Keratinocyte (primary cell): ENCODE measurements at regions not wholly inside any gene's neighbourhood (a gene's known extent, or its start where the extent isn't known, plus 50 kb on each side); places are given as distances from the start of the nearest gene placed in this dataset.

ENCODE experiments used
- DNase-seq: peaks from one replicate; pipeline ENCODE4 v3.0.0-alpha.2; 2011; ENCODE audit warnings: low read depth, missing footprints, low spot score
- FAIRE-seq: peaks from 2 replicates; lab custom pipeline; 2011; peaks lifted over from hg19 to GRCh38; lab: Jason Lieb, UNC
- H2AFZ ChIP-seq: 2 replicates; pipeline ENCODE4 v1.6.0; 2012; ENCODE audit warnings: low read length, control low read depth, inconsistent platforms; ENCODE audit not compliant: control insufficient read depth
- H3K27ac ChIP-seq: 2 replicates; pipeline ENCODE4 v1.5.1; 2011; ENCODE audit warnings: low read length; ENCODE audit not compliant: control insufficient read depth, insufficient read depth
- H3K27me3 ChIP-seq: 3 replicates; pipeline ENCODE4 v1.6.0; 2011; ENCODE audit warnings: low read length; ENCODE audit not compliant: control insufficient read depth, insufficient read depth; ENCODE audit errors: extremely low read depth
- H3K36me3 ChIP-seq, 2 experiments: 2 replicates in 1 of 2; 3 replicates in 1 of 2; pipeline ENCODE4 v1.5.1; 2011; ENCODE audit warnings: low read length in 2 of 2, mild to moderate bottlenecking in 1 of 2; ENCODE audit not compliant: control insufficient read depth in 2 of 2, insufficient read depth in 2 of 2; ENCODE audit errors: extremely low read depth in 1 of 2
- H3K4me1 ChIP-seq: 3 replicates; pipeline ENCODE4 v1.5.1; 2011; ENCODE audit warnings: low read length; ENCODE audit not compliant: control insufficient read depth, insufficient read depth; ENCODE audit errors: extremely low read depth
- H3K4me2 ChIP-seq: 3 replicates; pipeline ENCODE4 v1.6.0; 2011; ENCODE audit warnings: low read depth, low read length; ENCODE audit not compliant: control insufficient read depth, insufficient read depth; ENCODE audit errors: extremely low read depth
- H3K4me3 ChIP-seq, 3 experiments: fragments of 200-600 bp in 1 of 3; sonication (generic) in 1 of 3; 2 replicates in 2 of 3; 3 replicates in 1 of 3; pipeline ENCODE4 v1.5.1; 2011 to 2016; ENCODE audit warnings: low read length in 3 of 3, mild to moderate bottlenecking in 3 of 3, control low read depth in 2 of 3, inconsistent platforms in 1 of 3, low read depth in 1 of 3, mixed read lengths in 1 of 3, mixed run types in 1 of 3, moderate library complexity in 1 of 3; ENCODE audit not compliant: control insufficient read depth in 2 of 3, insufficient read depth in 2 of 3; ENCODE audit errors: extremely low read depth in 1 of 3
- H3K79me2 ChIP-seq: 2 replicates; pipeline ENCODE4 v1.6.0; 2012; ENCODE audit warnings: low read length; ENCODE audit not compliant: control insufficient read depth, insufficient read depth
- H3K9ac ChIP-seq: 3 replicates; pipeline ENCODE4 v1.6.0; 2011; ENCODE audit warnings: low read length; ENCODE audit not compliant: control insufficient read depth, insufficient read depth; ENCODE audit errors: extremely low read depth
- H3K9me1 ChIP-seq: 3 replicates; pipeline ENCODE4 v1.6.0; 2011; ENCODE audit warnings: low read length; ENCODE audit not compliant: control insufficient read depth, insufficient read depth; ENCODE audit errors: extremely low read depth
- H3K9me3 ChIP-seq: 2 replicates; pipeline ENCODE4 v1.5.1; 2012; ENCODE audit warnings: low read depth, low read length; ENCODE audit not compliant: control insufficient read depth
- H4K20me1 ChIP-seq: 3 replicates; pipeline ENCODE4 v1.6.0; 2011; ENCODE audit warnings: low read length; ENCODE audit not compliant: control insufficient read depth, insufficient read depth; ENCODE audit errors: extremely low read depth
- CTCF ChIP-seq, 3 experiments: IDR thresholded peaks in 1 of 3; conservative IDR thresholded peaks in 1 of 3; optimal IDR thresholded peaks in 1 of 3; 2 replicates in 2 of 3; 3 replicates in 1 of 3; pipeline versions ENCODE3 to v1.5.1; 2011; ENCODE audit warnings: low read length in 3 of 3, mild to moderate bottlenecking in 3 of 3, moderate library complexity in 2 of 3, control low read depth in 1 of 3, inconsistent platforms in 1 of 3; ENCODE audit not compliant: insufficient read depth in 2 of 3; ENCODE audit errors: extremely low read depth in 1 of 3
- EZH2 ChIP-seq: IDR thresholded peaks from one replicate; pipeline ENCODE4 v1.6.1; 2012; ENCODE audit warnings: inconsistent platforms, mild to moderate bottlenecking, low read length, moderate library complexity
- dilution Hi-C: fragments of 300-500 bp; cut with MboI; formaldehyde crosslinking; loops from one replicate; pipeline ENCODE4 v1.7.0; 2020; ENCODE audit warnings: low sequenced_read_pairs; ENCODE audit not compliant: extremely low pct_ligation_motif_present

- no peaks in the 10 kb centered on the region for H3K79me2 ChIP-seq
- H3K9me1 ChIP-seq = no peaks in the 10 kb centered on the region
- no peaks in the 10 kb centered on the region for H3K27me3 ChIP-seq
- H3K9me3 ChIP-seq = no peaks in the 10 kb centered on the region
- no peak overlapping the region for H2AFZ ChIP-seq
- H3K4me1 ChIP-seq = no peaks in the 10 kb centered on the region
- FAIRE-seq (no peak), DNase-seq (no peak)
- dilution Hi-C loops = no loop called here
- TF ChIP-seq EZH2 = no peak
- TF ChIP-seq CTCF (optimal IDR thresholded peaks at IDR 0.05 in 1 of 3, IDR thresholded peaks at IDR 0.05 in 1 of 3, conservative IDR thresholded peaks at IDR 0.05 in 1 of 3; ENCODE audit: extremely low read depth in 1 of 3, insufficient read depth in 2 of 3, low read length in 3 of 3) = no peak
- no peak overlapping the region for H3K27ac ChIP-seq
- H4K20me1 ChIP-seq = no peaks in the 10 kb centered on the region
- no peaks in the 10 kb centered on the region for H3K36me3 ChIP-seq
- no peak overlapping the region for H3K4me3 ChIP-seq
- H3K4me2 ChIP-seq = no peak overlapping the region
- no peak overlapping the region for H3K9ac ChIP-seq
These were observed 1560.0 kb downstream of the PCDH9 start for GRCh38 chr13:65670014-65670625.

GRCh38 chr13:65660731-65661130, 1569.4 kb downstream of the PCDH9 start:
- H3K4me3 ChIP-seq = no peak overlapping the region
- H3K79me2 ChIP-seq = no peaks in the 10 kb centered on the region
- H3K27ac ChIP-seq = no peak overlapping the region
- no peak for DNase-seq
- H3K36me3 ChIP-seq = no peaks in the 10 kb centered on the region
- no peaks in the 10 kb centered on the region for H4K20me1 ChIP-seq
- no peak for FAIRE-seq
- no peaks in the 10 kb centered on the region for H3K4me1 ChIP-seq
- H2AFZ ChIP-seq = no peak overlapping the region
- TF ChIP-seq EZH2 (no peak), CTCF (optimal IDR thresholded peaks at IDR 0.05 in 1 of 3, IDR thresholded peaks at IDR 0.05 in 1 of 3, conservative IDR thresholded peaks at IDR 0.05 in 1 of 3; ENCODE audit: extremely low read depth in 1 of 3, insufficient read depth in 2 of 3, low read length in 3 of 3) (no peak)
- no peak overlapping the region for H3K9ac ChIP-seq
- no peaks in the 10 kb centered on the region for H3K9me1 ChIP-seq
- dilution Hi-C loops = no loop called here
- no peak overlapping the region for H3K4me2 ChIP-seq
- no peaks in the 10 kb centered on the region for H3K27me3 ChIP-seq
- H3K9me3 ChIP-seq = no peaks in the 10 kb centered on the region
